Urinary bladder (tissue), 3 donors: ENCODE measurements at regions not wholly inside any gene's neighbourhood (a gene's known extent, or its start where the extent isn't known, plus 50 kb on each side); places are given as distances from the start of the nearest gene placed in this dataset.

Experiments
- DNase-seq: peaks from one replicate; pipeline ENCODE4 v3.0.0-alpha.2; 2015; ENCODE audit errors: extremely low spot score
- H3K27ac ChIP-seq: one replicate; pipeline ENCODE4 v1.5.1; 2013; ENCODE audit warnings: low read depth, mild to moderate bottlenecking, moderate library complexity
- H3K36me3 ChIP-seq: one replicate; pipeline ENCODE4 v1.6.1; 2013; ENCODE audit warnings: mild to moderate bottlenecking, moderate library complexity; ENCODE audit not compliant: insufficient read depth
- H3K4me1 ChIP-seq: one replicate; pipeline ENCODE4 v1.6.1; 2013; ENCODE audit warnings: mild to moderate bottlenecking, moderate library complexity; ENCODE audit not compliant: insufficient read depth
- H3K4me3 ChIP-seq: one replicate; pipeline ENCODE4 v1.5.1; 2013; ENCODE audit warnings: low read depth, low read length
- WGBS: extraction: QIAGEN DNeasy Blood & Tissue Kit; methylation state at CpG from one replicate; pipeline ENCODE4 v1.1.7; 2013; 5-methylcytosine and 5-hydroxymethylcytosine counted together
- donor health status: healthy with polysubstance abuse.
- donor health status: healthy.

DNA sequence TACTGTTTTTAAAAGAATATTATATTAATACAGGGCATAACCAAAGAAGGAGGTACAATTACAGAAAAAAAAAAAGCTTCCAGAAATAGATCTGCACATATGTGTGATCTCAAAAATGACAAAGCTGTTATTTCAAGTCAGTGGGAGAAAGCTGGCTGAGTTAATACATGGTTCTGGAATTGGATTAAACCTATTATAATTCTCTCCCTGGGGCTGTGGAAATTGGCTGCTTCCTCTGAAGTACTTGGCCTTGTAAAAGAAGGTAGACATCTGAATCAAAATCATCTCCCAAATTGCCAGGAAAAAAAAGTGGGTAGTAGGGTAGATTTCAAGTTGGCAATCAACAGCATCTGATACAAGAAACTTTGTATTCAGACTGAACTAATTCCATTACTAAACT, 723.9 kb upstream of the ALCAM start:
- DNase-seq = peak; percentile 23
- Histone ChIP-seq H3K36me3 (no peaks in the 10 kb centered on the region), H3K4me1 (no peaks in the 10 kb centered on the region)

DNA sequence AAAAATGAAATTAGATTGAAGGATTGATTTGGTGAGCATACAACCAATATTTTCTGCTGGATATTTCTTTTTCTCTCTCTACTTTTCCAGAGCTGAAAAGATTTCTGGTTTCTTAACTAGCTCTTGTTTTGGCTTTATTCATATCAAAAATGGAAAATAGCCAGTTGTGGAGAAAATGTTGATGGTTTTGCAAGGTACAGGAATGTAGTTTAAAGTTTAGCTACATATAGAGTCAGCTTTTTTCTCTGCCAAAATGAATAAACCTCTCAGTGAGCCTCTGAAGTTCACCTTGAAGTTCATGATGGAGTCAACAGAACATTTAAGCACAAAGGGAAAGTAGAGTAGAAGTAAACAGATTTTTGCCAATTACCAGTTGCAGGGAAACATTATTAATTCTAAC, 720.5 kb upstream of the ALCAM start:
- H3K36me3 ChIP-seq = no peaks in the 10 kb centered on the region
- H3K4me1 ChIP-seq = no peaks in the 10 kb centered on the region
- no peak overlapping the region for H3K4me3 ChIP-seq
- DNase-seq = no peak
- no peak overlapping the region for H3K27ac ChIP-seq

More for the DNA sequence above, 723.9 kb upstream of the ALCAM start:
- Histone ChIP-seq H3K27ac (no peak overlapping the region), H3K4me3 (no peak overlapping the region)

DNA sequence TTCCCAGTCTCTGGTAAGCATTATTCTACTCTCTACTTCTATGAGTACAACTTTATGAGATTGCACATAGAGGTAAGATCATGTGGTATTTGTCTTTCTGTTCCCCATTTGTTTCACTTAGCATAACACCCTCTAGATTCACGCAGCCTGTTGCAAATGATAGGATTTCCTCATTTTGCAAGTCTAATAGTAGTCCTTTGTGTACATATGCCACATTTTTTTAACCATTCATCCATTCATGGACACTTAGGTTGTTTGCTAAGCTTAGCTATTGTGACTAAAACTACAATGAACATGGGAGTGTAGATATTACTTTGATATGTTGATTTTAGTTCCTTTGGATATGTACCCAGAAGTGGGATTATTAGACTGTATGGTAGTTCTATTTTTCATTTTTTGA, 717.9 kb upstream of the ALCAM start:
- 87% methylated on average over 1 of the region's 1 CpG for WGBS
- Histone ChIP-seq H3K4me3 (no peak overlapping the region), H3K27ac (no peak overlapping the region), H3K36me3 (no peaks in the 10 kb centered on the region), H3K4me1 (no peaks in the 10 kb centered on the region)
- DNase-seq = no peak

DNA sequence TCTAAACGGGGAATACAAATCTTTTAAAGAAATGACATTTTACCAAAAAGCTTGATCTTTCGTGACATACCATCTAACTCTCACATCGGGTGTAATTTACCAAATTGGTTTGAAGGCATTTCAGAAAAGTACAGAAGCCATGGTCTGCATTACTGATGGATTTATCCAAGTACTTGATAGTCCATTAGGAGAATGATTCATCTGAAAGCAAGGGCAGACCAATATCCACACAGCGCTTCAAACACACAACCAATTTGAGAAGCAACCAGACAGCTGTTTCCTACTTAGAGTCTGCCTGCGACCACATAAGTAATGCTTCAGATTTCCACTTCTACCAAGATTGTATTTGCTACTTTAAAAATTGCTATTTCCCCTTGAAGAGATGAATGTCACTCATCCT, 697.6 kb upstream of the ALCAM start:
- WGBS = 91% methylated on average over 5 of the region's 5 CpGs

DNA sequence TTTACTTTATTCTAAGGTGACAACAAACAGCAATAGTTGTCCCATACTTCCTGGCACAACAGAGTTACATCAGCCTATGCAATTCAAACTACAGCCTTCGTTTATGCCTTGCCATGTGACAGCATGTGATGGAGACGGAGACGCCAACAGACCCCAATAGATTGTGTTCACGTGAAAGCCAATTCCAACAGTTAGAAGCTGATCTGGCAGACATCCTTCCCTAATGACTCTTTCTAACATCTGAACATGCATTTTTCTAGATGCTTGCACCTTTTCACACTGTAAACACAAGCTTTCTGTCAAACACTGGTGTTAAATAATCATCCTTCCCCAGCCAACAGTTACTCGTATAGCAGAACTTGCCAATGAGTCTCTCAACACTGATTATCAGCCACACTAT, 694.4 kb upstream of the ALCAM start:
- Histone ChIP-seq H3K4me1 (no peaks in the 10 kb centered on the region), H3K4me3 (no peak overlapping the region), H3K36me3 (no peaks in the 10 kb centered on the region), H3K27ac (no peak overlapping the region)
- DNase-seq = no peak
- WGBS = 79% methylated on average over 5 of the region's 5 CpGs

More for the DNA sequence above, 697.6 kb upstream of the ALCAM start:
- H3K4me1 ChIP-seq = no peaks in the 10 kb centered on the region
- no peak overlapping the region for H3K4me3 ChIP-seq
- DNase-seq = no peak
- H3K27ac ChIP-seq = no peak overlapping the region
- H3K36me3 ChIP-seq = no peaks in the 10 kb centered on the region

DNA sequence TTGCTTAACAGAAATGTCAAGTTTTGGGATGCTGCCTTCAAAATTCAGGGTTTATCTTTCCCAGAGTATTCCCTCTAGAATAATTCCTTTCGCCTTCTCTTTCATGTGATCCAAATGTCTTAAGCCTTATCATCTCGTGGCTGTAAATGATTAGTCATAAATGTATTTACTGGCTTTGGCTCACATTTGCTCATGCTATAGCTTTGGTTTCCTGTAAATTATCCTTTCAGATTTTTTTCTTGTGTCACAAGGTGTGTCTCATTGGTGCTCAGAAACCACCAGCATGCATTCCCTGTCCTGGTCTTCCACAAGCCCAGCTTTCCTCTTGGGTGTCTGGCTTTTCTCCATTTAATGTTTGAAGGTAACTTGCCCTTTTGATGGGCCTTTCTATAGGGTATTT, 692.7 kb upstream of the ALCAM start:
- Histone ChIP-seq H3K4me3 (no peak overlapping the region), H3K4me1 (no peaks in the 10 kb centered on the region), H3K36me3 (no peaks in the 10 kb centered on the region), H3K27ac (no peak overlapping the region)
- WGBS = 56% methylated on average over 2 of the region's 2 CpGs
- DNase-seq = no peak

DNA sequence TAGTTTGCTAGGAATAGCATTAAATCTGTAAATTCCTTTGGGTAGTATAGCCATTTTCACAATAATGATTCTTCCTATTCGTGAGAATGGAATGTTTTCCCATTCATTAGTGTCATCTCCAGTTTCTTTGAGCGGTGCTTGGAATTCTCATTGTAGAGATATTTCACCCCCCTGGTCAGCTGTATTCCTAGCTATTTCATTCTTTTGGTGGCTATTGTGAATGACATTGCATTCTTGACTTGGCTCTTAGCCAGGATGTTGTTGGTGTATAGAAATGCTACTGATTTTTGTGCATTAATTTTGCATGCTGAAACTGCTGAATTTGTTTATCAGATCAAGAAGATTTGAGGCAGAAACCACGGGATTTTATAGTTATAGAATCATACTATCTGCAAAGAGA, 690.5 kb upstream of the ALCAM start:
- no peaks in the 10 kb centered on the region for H3K4me1 ChIP-seq
- no peak for DNase-seq
- no peak overlapping the region for H3K27ac ChIP-seq
- WGBS = 83% methylated on average over 3 of the region's 3 CpGs
- H3K4me3 ChIP-seq = no peak overlapping the region
- no peaks in the 10 kb centered on the region for H3K36me3 ChIP-seq

DNA sequence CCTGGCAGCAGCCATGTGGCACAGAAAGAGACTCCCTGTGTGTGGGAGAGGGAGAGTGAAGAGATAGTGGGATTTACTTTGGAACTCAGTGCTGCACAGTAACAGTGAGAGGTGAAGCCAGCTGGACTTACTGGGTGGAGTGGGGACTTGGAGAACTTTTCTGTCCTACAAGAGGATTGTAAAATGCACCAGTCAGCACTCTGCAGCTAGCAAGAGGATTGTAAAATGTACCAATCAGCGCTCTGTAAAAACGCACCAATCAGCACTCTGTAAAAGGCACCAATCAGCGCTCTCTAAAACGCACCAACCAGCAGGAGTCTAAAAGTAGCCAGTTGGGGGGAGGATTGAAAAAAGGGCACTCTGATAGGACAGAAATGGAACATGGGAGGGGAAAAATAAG, 688.8 kb upstream of the ALCAM start:
- 98% methylated on average over 4 of the region's 4 CpGs for WGBS
- no peak overlapping the region for H3K4me3 ChIP-seq
- no peaks in the 10 kb centered on the region for H3K36me3 ChIP-seq
- DNase-seq = no peak
- no peak overlapping the region for H3K27ac ChIP-seq
- no peaks in the 10 kb centered on the region for H3K4me1 ChIP-seq

DNA sequence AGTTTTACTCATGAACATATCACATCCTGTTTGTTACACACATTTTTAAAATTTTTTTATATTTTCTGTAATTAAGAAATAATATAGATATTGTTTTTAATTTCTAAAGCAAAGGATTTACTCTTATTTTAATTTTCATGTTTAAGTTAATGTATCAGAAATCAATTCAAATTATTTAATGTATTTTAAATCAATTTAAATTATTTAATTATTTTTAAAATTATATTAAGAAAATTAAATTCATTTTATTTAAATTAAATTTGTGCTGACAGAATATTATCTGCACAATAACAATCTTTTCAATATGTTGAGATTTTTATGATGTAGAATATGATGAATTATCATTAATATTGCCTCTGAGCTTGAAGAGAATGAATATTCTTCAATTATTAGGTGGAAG, 681.2 kb upstream of the ALCAM start:
- no peak overlapping the region for H3K27ac ChIP-seq
- DNase-seq = no peak
- H3K4me1 ChIP-seq = no peaks in the 10 kb centered on the region
- no peak overlapping the region for H3K4me3 ChIP-seq
- H3K36me3 ChIP-seq = no peaks in the 10 kb centered on the region

DNA sequence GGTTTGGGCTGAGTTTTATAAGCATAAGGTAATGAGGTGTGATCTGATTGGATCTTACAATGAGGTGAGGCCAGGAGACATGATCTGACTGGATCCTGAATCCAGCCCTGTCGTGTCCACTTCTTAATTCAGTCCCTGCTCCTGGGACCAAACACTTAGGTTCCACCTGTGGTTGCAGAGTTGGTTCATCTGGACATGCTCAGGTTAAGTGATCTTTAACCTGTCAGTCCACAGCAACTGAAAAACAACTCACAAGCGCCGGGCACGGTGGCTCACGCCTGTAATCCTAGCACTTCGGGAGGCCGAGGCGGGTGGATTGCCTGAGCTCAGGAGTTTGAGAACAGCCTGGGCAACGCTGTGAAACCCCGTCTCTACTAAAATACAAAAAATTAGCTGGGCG, 679.3 kb upstream of the ALCAM start:
- H3K4me3 ChIP-seq = no peak overlapping the region
- H3K27ac ChIP-seq = no peak overlapping the region
- no peaks in the 10 kb centered on the region for H3K4me1 ChIP-seq
- no peak for DNase-seq
- WGBS = 94% methylated on average over 11 of the region's 11 CpGs
- no peaks in the 10 kb centered on the region for H3K36me3 ChIP-seq

DNA sequence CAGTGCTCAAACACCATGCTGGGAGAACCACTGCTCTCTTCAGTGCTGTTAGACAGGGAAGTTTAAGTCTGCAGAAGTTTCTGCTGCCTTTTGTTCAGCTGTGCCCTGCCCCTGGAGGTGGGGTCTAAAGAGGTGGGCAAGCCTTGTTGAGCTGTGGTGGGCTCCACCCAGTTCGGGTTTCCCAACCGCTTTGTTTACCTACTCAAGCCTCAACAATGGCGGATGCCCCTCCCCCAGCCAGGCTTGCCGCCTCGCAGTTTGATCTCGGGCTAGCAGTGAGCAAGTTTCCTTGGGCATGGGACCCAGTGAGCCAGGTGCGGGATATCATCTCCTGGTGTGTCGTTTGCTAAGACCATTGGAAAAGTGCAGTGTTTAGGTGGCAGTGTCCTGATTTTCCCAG, 670.2 kb upstream of the ALCAM start:
- Histone ChIP-seq H3K4me1 (no peaks in the 10 kb centered on the region), H3K36me3 (no peaks in the 10 kb centered on the region), H3K4me3 (no peak overlapping the region), H3K27ac (no peak overlapping the region)
- DNase-seq = no peak
- 80% methylated on average over 8 of the region's 8 CpGs for WGBS

DNA sequence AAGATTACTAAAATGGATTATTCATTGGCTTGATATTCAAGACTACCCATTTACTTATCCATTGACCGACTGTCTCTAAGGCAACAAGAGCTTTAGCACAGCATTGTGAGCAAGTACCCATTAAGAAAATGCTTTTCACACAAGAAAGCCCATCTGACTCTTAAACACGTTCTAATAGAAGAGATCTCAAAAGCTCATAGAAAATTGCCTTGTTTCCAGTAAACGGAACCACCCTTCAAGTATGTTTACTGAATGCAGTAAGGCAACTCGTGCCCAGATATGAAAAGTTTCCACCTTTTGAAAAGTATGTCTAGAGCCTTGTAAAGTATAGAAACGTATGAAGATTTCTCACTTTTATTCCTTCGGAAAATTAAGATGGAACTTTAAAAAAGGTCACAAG, 655.3 kb upstream of the ALCAM start:
- 83% methylated on average over 6 of the region's 6 CpGs for WGBS
- no peak overlapping the region for H3K4me3 ChIP-seq
- H3K36me3 ChIP-seq = no peaks in the 10 kb centered on the region

DNA sequence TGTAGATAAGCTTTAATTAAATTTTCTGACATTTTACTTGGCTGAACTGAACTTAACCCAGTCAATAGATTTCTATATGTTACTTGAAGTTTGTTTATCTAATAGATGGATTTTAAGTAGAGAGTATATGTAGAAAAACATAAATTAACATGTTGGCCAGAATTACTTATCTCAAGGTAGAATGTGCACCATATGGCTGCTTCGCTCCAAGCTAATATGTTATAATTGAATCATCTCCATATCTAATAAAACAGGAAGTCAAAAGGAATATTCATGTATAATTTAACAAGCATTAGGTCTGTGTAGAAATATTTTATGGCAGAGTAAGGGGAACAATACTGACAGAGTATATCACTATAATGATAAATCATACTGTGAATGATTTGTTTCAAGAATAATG, 650.7 kb upstream of the ALCAM start:
- Histone ChIP-seq H3K27ac (no peak overlapping the region), H3K4me3 (no peak overlapping the region)
- WGBS = 94% methylated on average over 1 of the region's 1 CpG

More for the DNA sequence above, 655.3 kb upstream of the ALCAM start:
- no peaks in the 10 kb centered on the region for H3K4me1 ChIP-seq
- H3K27ac ChIP-seq = no peak overlapping the region
- no peak for DNase-seq

DNA sequence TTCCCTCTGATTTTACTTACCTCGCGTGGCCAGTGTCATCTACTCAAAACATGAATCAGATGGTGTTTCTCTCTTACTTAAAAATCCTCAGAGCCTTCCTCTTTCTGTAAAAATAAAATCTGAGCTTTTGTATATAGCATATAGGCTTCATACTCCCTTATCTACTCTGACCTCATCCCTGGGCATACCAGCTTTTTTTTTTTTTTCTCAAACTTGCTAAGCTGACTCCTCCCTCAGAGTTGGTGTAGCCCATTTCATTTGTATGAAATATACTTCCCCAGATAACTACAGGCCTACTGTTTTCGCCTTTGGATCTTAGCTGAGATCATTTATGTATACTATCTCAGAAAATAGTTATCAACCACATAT, 648.9 kb upstream of the ALCAM start:
- Histone ChIP-seq H3K27ac (no peak overlapping the region), H3K36me3 (no peaks in the 10 kb centered on the region), H3K4me1 (no peaks in the 10 kb centered on the region), H3K4me3 (no peak overlapping the region)
- 76% methylated on average over 3 of the region's 3 CpGs for WGBS
- no peak for DNase-seq

More for the DNA sequence above, 650.7 kb upstream of the ALCAM start:
- Histone ChIP-seq H3K36me3 (no peaks in the 10 kb centered on the region), H3K4me1 (no peaks in the 10 kb centered on the region)
- DNase-seq = no peak

DNA sequence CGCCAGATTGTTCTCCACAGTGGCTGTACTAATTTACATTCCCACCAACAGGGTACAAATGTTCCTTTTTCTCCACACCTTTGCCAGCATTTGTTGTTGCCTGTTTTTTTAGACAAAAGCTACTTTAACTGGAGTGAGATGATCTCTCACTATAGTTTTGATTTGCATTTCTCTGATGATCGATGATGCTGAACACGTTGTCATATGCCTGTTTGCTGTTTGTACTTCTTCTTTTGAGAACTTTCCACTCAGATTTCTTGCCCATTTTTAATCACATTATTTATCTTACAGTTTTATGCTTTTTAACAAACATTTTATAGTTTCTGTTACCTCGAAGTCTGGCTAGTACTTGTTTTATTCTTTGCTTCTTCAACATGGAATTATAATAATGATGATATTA, 643.7 kb upstream of the ALCAM start:
- Histone ChIP-seq H3K4me3 (no peak overlapping the region), H3K4me1 (no peaks in the 10 kb centered on the region), H3K27ac (no peak overlapping the region), H3K36me3 (no peaks in the 10 kb centered on the region)
- 84% methylated on average over 4 of the region's 4 CpGs for WGBS
- DNase-seq = no peak
